ENCODE measurements at regions not wholly inside any gene's neighbourhood (a gene's known extent, or its start where the extent isn't known, plus 50 kb on each side); places are given as distances from the start of the nearest gene placed in this dataset.

DNA sequence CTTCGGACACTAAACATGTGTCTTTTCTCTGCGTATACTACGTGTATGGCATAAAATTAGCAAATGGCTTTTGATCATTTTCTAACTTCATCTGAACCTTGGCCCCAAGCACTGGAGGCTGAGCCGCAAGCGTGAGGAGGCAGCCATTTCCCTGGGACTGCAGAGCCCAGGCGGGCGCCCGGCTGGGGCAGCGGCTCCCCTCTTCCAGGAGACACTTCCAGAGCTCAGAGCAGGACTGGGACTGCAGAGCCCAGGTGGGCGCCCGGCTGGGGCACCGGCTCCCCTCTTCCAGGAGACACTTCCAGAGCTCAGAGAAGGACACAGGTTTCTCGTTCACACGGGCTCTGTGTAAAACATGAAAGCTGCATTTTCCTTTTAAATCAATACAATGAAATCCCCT lies 484.1 kb upstream of the SALL3 start:
- TF ChIP-seq POLR2A (IDR thresholded peaks at IDR 0.05), result no peak
- TF ChIP-seq, protein P1, sequence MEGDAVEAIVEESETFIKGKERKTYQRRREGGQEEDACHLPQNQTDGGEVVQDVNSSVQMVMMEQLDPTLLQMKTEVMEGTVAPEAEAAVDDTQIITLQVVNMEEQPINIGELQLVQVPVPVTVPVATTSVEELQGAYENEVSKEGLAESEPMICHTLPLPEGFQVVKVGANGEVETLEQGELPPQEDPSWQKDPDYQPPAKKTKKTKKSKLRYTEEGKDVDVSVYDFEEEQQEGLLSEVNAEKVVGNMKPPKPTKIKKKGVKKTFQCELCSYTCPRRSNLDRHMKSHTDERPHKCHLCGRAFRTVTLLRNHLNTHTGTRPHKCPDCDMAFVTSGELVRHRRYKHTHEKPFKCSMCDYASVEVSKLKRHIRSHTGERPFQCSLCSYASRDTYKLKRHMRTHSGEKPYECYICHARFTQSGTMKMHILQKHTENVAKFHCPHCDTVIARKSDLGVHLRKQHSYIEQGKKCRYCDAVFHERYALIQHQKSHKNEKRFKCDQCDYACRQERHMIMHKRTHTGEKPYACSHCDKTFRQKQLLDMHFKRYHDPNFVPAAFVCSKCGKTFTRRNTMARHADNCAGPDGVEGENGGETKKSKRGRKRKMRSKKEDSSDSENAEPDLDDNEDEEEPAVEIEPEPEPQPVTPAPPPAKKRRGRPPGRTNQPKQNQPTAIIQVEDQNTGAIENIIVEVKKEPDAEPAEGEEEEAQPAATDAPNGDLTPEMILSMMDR (IDR thresholded peaks at IDR 0.05), result no peak
- no peak for DNase-seq
- Histone ChIP-seq H3K9me3 (no peaks in the 10 kb centered on the region), H3K36me3 (no peaks in the 10 kb centered on the region), H3K27me3 (no peaks in the 10 kb centered on the region), H3K27ac (no peak overlapping the region), H3K4me3 (no peak overlapping the region), H3K4me1 (no peaks in the 10 kb centered on the region)

DNA sequence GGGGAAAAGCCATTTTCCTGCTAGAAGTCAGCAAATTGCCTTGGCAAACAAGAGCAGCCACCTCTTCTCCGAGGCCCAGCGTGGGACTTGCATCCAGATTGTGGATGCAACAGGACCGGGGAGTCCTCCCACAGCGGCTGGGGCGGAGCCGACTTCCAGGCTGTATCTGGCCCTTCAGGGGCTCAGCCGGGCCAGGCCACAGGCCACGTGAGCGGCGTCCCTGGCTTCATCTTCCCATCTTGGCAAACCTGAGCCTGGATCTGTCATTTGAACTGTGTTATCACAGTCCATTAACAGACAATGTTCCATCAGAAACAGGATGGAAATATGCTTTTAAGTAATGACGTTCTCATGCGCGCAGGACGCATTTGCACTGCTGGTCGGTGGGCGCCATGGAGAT lies 483.5 kb upstream of the SALL3 start:
- H3K27me3 ChIP-seq, result no peaks in the 10 kb centered on the region
- no peak overlapping the region for H3K4me3 ChIP-seq
- no peak for DNase-seq
- no peak overlapping the region for H3K27ac ChIP-seq
- H3K36me3 ChIP-seq, result no peaks in the 10 kb centered on the region
- H3K4me1 ChIP-seq, result no peaks in the 10 kb centered on the region
- TF ChIP-seq, protein P1 (IDR thresholded peaks at IDR 0.05), result no peak
- no peak for TF ChIP-seq POLR2A (IDR thresholded peaks at IDR 0.05)
- H3K9me3 ChIP-seq, result no peaks in the 10 kb centered on the region

DNA sequence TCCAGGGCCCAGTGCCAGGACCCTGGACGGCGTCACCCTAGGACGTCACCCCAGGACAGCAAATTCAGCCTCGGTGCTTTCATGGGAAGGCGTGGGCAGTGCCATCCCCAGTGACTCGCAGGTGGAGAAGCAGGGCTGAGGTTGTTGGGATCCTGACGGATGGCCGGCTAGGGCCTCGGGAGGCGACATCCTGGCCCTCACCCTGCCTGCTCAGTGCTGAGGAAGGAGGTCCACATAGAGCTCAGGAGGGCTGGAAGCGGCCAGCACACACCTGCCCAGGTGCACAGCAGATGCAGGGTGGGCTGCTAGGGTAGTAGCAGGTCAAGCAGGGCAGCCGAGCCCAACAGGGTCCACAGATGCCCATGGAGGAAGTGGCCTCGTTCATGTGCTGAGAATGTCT lies 482.0 kb upstream of the SALL3 start:
- TF ChIP-seq POLR2A (IDR thresholded peaks at IDR 0.05), result no peak
- TF ChIP-seq, protein P1 (IDR thresholded peaks at IDR 0.05), result no peak
- Histone ChIP-seq H3K9me3 (no peaks in the 10 kb centered on the region), H3K27ac (no peak overlapping the region), H3K4me3 (no peak overlapping the region), H3K27me3 (no peaks in the 10 kb centered on the region), H3K36me3 (no peaks in the 10 kb centered on the region), H3K4me1 (no peaks in the 10 kb centered on the region)
- DNase-seq, result no peak

DNA sequence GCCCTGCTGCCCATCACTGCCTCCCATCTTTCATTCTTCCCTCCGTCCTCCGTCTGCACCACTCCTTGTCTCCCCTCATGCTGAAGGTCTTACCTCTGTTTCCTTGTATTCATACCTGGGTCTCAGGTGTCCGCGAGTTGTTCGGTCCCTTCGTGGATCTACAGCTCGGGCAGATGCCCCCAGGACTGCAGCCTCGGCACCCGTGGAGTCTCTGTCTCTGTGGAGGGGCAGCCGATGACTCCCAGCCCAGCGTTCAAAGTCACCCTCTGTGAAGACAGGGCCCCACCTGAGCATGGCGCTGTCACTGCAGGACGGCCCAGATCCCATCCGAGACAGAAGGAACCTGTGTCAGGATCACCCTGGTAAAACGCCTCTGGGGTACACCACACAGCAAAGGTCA lies 480.0 kb upstream of the SALL3 start:
- no peaks in the 10 kb centered on the region for H3K27me3 ChIP-seq
- H3K4me3 ChIP-seq, result no peak overlapping the region
- H3K36me3 ChIP-seq, result no peaks in the 10 kb centered on the region
- DNase-seq, result no peak
- H3K4me1 ChIP-seq, result no peaks in the 10 kb centered on the region
- TF ChIP-seq POLR2A (IDR thresholded peaks at IDR 0.05), result no peak
- TF ChIP-seq, protein P1 (IDR thresholded peaks at IDR 0.05), result no peak
- H3K9me3 ChIP-seq, result peaks cover 0 to 4% (median 0%) of the 10 kb centered on the region in 4 donors
- no peak overlapping the region for H3K27ac ChIP-seq

DNA sequence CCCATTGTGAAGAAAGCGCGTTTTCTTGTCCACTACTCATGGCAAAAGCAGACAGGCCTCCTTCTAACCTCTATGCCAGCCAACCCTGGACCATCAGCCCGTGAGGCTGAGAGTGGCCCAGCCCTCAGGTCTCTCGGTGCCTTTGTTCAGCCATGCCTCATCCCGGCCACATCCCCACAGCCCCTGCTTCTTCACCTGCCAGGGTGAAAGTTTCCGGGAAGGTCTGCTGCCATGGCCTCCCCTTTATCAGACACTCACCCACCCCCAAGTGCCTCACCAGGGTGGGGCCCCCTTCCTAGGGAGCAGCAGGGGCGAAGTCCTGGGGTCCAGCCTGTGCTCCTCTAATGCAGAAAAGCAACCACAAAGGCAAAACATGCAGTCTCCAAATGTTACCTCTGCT lies 478.4 kb upstream of the SALL3 start:
- DNase-seq, result no peak
- Histone ChIP-seq H3K36me3 (no peaks in the 10 kb centered on the region), H3K27ac (no peak overlapping the region), H3K4me3 (no peak overlapping the region), H3K27me3 (no peaks in the 10 kb centered on the region), H3K4me1 (no peaks in the 10 kb centered on the region), H3K9me3 (peaks cover 0 to 4% (median 0%) of the 10 kb centered on the region in 4 donors)
- TF ChIP-seq, protein P1 (IDR thresholded peaks at IDR 0.05), result no peak
- TF ChIP-seq POLR2A (IDR thresholded peaks at IDR 0.05), result no peak

DNA sequence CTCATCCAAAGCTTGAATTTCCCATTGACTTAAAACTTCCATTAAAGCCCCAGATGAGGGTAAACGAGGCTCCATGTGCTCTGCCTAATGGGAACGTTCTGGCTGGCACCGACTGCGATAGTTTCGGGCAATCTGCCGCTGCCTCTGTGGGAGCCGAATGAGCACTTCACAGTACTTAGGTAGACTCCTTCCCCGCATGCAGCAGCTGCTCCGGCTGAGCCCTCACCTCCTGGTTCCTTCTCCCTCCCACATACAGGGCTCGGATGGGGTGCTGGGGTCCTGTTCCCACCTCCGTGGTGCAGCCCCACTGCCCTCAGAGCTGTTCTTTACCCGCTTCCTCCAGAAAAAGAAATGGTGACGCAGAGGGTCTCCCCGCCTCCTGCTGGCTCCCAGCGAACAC lies 476.5 kb upstream of the SALL3 start:
- no peak overlapping the region for H3K27ac ChIP-seq
- no peak overlapping the region for H3K4me3 ChIP-seq
- no peaks in the 10 kb centered on the region for H3K4me1 ChIP-seq
- H3K9me3 ChIP-seq, result peaks cover 0 to 4% (median 0%) of the 10 kb centered on the region in 4 donors
- no peaks in the 10 kb centered on the region for H3K27me3 ChIP-seq
- no peak for DNase-seq
- H3K36me3 ChIP-seq, result no peaks in the 10 kb centered on the region
- no peak for TF ChIP-seq POLR2A (IDR thresholded peaks at IDR 0.05)
- TF ChIP-seq, protein P1 (IDR thresholded peaks at IDR 0.05), result no peak
